ENCODE measurements at regions not wholly inside any gene's neighbourhood (a gene's known extent, or its start where the extent isn't known, plus 50 kb on each side); places are given as distances from the start of the nearest gene placed in this dataset.
"Not testable (repeated sequence)": the region's sequence is repeated elsewhere in the genome, so short reads cannot be mapped to it uniquely, and the experiment has no call there.

- DNase-seq, result not testable (repeated sequence)
Observed at GRCh38 chr5:10015681-10016080, 234.0 kb downstream of the ATPSCKMT start.

- no peak for DNase-seq
Observed at GRCh38 chr5:10009802-10010201, 239.9 kb downstream of the ATPSCKMT start.

GRCh38 chr5:9987101-9987500 lies 262.6 kb downstream of the ATPSCKMT start:
- DNase-seq, result no peak

GRCh38 chr5:9977070-9977469 lies 272.6 kb downstream of the ATPSCKMT start:
- DNase-seq, result no peak

GRCh38 chr5:9976621-9977020 lies 273.1 kb downstream of the ATPSCKMT start:
- DNase-seq, result no peak

- no peak for DNase-seq
Observed at GRCh38 chr5:9972059-9972458, 277.6 kb downstream of the ATPSCKMT start.

GRCh38 chr5:9971301-9971700 lies 278.4 kb downstream of the ATPSCKMT start:
- DNase-seq, result no peak

GRCh38 chr5:9958914-9959313 lies 290.8 kb downstream of the ATPSCKMT start:
- no peak for DNase-seq

- DNase-seq, result no peak
Observed at GRCh38 chr5:9957214-9957613, 292.5 kb downstream of the ATPSCKMT start.

- no peak for DNase-seq
Observed at GRCh38 chr5:9956725-9957124, 293.0 kb downstream of the ATPSCKMT start.

GRCh38 chr5:9955586-9955985 lies 294.1 kb downstream of the ATPSCKMT start:
- DNase-seq, result no peak

GRCh38 chr5:9954869-9955268 lies 294.8 kb downstream of the ATPSCKMT start:
- DNase-seq, result no peak

GRCh38 chr5:9953691-9954090 lies 296.0 kb downstream of the ATPSCKMT start:
- no peak for DNase-seq

GRCh38 chr5:9951865-9952516 lies 297.7 kb downstream of the ATPSCKMT start:
- DNase-seq, result no peak

- DNase-seq, result no peak
Observed at GRCh38 chr5:9947944-9948343, 301.7 kb downstream of the ATPSCKMT start.

- DNase-seq, result no peak
Observed at GRCh38 chr5:9947225-9947714, 302.4 kb downstream of the ATPSCKMT start.

GRCh38 chr5:9932770-9933169 lies 302.6 kb upstream of the TAS2R1 start:
- DNase-seq, result no peak

- DNase-seq, result no peak
Observed at GRCh38 chr5:9930156-9930555, 300.0 kb upstream of the TAS2R1 start.

- no peak for DNase-seq
Observed at GRCh38 chr5:9928326-9928725, 298.2 kb upstream of the TAS2R1 start.

GRCh38 chr5:9927521-9927997 lies 297.4 kb upstream of the TAS2R1 start:
- DNase-seq, result no peak

- no peak for DNase-seq
Observed at GRCh38 chr5:9927106-9927505, 297.0 kb upstream of the TAS2R1 start.

GRCh38 chr5:9924614-9925013 lies 294.5 kb upstream of the TAS2R1 start:
- no peak for DNase-seq

GRCh38 chr5:9922719-9923118 lies 292.6 kb upstream of the TAS2R1 start:
- no peak for DNase-seq

GRCh38 chr5:9920697-9921096 lies 290.5 kb upstream of the TAS2R1 start:
- DNase-seq, result no peak

Data from hindlimb muscle (tissue), 1 donor.